Activated naive CD4-positive, alpha-beta T cell treated with anti-CD3 and anti-CD28 coated beads, Interleukin-2, amount 50 U/mL, for 24 hours (primary cell): ENCODE measurements at regions not wholly inside any gene's neighbourhood (a gene's known extent, or its start where the extent isn't known, plus 50 kb on each side); places are given as distances from the start of the nearest gene placed in this dataset.
"Not testable (repeated sequence)": the region's sequence is repeated elsewhere in the genome, so short reads cannot be mapped to it uniquely, and the experiment has no call there.

Source experiments
- H3K27ac Mint-ChIP-seq: one replicate; pipeline ENCODE4 v1.8.0; 2021; ENCODE audit warnings: mild to moderate bottlenecking, mixed read lengths
- H3K27me3 Mint-ChIP-seq: one replicate; pipeline ENCODE4 v1.8.0; 2021; ENCODE audit warnings: mixed read lengths
- H3K36me3 Mint-ChIP-seq: one replicate; pipeline ENCODE4 v1.8.0; 2021; ENCODE audit warnings: mixed read lengths
- H3K4me1 Mint-ChIP-seq: one replicate; pipeline ENCODE4 v1.8.0; 2021; ENCODE audit warnings: mixed read lengths
- H3K4me3 Mint-ChIP-seq: one replicate; pipeline ENCODE4 v1.8.0; 2021; ENCODE audit warnings: mild to moderate bottlenecking, mixed read lengths
- H3K9me3 Mint-ChIP-seq: one replicate; pipeline ENCODE4 v1.8.0; 2021; ENCODE audit warnings: mixed read lengths

- Mint-ChIP-seq H3K9me3 (no peaks in the 10 kb centered on the region), H3K27me3 (no peaks in the 10 kb centered on the region), H3K27ac (no peak overlapping the region), H3K4me3 (no peak overlapping the region), H3K4me1 (no peaks in the 10 kb centered on the region), H3K36me3 (no peaks in the 10 kb centered on the region)
Observed at GRCh38 chr2:8126783-8127182, 555.1 kb upstream of the ID2 start.

- not testable (repeated sequence) for H3K4me3 Mint-ChIP-seq, H3K4me1 Mint-ChIP-seq, H3K36me3 Mint-ChIP-seq, H3K27me3 Mint-ChIP-seq, H3K9me3 Mint-ChIP-seq, H3K27ac Mint-ChIP-seq
Observed at GRCh38 chr2:8131423-8131822, 550.4 kb upstream of the ID2 start.

DNA sequence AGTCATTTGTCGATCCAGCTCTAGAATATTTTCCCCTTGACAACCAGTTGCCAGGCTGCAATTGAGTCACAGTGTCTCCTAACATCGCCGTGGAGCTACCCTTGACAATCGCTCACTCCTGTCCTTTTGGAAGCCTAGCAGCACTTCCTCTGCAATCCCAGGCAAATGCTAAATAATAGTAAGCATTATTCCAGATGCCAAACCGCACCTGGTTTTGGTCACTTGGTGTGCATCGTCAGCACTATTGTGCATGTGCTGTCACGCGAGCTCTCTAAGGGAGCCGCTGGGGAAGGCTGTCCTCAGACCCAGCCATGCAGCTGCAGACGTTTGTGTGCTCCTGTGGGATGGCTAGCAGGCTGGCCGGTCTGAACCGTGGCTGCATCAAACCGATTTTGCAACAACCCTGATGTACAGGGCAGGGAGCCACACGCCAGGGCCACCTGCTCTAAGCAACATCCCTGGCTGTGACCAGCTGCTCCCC lies 549.5 kb upstream of the ID2 start:
- Mint-ChIP-seq H3K27me3 (no peaks in the 10 kb centered on the region), H3K9me3 (no peaks in the 10 kb centered on the region), H3K4me3 (no peak overlapping the region), H3K4me1 (no peaks in the 10 kb centered on the region), H3K36me3 (peaks cover 2% of the 10 kb centered on the region), H3K27ac (no peak overlapping the region)

GRCh38 chr2:8132879-8133278 lies 549.0 kb upstream of the ID2 start:
- Mint-ChIP-seq H3K36me3 (peaks cover 2% of the 10 kb centered on the region), H3K9me3 (no peaks in the 10 kb centered on the region), H3K4me3 (no peak overlapping the region), H3K4me1 (no peaks in the 10 kb centered on the region), H3K27ac (no peak overlapping the region), H3K27me3 (no peaks in the 10 kb centered on the region)

DNA sequence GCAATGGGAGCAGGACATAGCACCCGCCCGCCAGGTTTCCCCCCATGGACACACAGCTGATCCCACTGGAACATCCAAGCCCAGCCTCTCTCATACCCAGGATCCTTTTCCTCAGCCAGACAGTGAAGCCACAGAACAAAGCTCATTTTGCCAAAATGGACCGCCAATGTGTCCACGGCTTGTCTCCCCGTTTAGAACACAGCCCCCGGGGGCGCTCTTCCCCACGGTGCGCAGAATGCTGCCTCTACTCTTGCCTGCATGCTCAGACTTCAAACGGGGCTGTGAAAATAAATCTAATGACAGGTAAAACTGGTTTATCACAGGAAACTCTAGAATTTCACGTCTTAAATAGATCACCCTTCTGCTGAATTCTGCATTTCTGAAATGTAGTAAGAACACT lies 548.5 kb upstream of the ID2 start:
- Mint-ChIP-seq H3K4me1 (no peaks in the 10 kb centered on the region), H3K9me3 (no peaks in the 10 kb centered on the region), H3K27ac (no peak overlapping the region), H3K36me3 (peaks cover 2% of the 10 kb centered on the region), H3K4me3 (no peak overlapping the region), H3K27me3 (no peaks in the 10 kb centered on the region)

DNA sequence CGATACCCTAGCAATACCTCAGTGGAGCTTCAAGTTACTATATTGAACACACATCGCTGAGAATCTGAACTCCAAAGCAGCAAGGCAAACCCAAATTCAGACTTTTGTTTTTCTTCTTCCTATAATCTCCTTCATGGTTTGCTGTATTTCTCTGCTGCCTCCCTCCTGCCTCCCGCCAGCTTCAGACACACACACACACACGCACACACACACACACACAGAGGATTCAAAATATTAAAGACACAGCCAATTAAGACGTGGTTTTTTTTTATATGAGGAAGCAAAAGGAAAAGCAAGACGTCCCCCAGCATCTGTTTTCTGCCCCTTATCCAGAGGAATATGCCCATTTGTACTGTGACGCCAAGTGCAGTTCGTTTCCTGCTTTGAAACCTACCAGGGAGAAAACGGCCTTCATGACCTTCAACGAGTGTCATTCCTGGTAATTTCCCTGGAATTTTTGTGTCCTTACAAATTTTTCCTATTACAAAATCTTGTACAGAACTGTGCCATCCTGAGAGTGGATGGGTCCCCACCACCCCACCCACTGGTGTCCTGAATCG lies 547.9 kb upstream of the ID2 start:
- no peak overlapping the region for H3K4me3 Mint-ChIP-seq
- H3K27ac Mint-ChIP-seq = no peak overlapping the region
- H3K9me3 Mint-ChIP-seq = no peaks in the 10 kb centered on the region
- H3K27me3 Mint-ChIP-seq = no peaks in the 10 kb centered on the region
- H3K36me3 Mint-ChIP-seq = peaks cover 2% of the 10 kb centered on the region
- no peaks in the 10 kb centered on the region for H3K4me1 Mint-ChIP-seq

DNA sequence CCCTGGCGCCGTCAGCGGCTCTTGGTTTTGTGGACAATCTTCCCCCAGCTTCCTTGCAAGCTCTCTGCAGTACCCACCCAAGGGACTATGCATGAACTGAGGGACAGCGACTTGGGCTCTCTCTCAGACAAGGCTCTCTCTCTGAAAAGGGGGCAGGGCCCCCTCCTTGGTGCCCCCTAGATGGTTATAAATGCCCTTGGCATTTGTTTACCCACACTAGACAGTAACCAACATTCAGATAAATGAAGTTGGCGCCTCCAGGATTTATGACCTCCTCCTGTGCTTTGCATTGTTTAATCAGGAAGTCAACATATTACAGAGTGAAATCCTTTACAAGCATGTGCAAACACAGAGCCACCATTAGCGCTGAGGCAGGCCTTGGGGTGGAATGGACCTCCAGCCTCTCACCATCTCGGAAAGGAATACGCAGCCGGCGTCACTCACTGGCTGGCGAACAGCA lies 547.4 kb upstream of the ID2 start:
- Mint-ChIP-seq H3K4me1 (no peaks in the 10 kb centered on the region), H3K36me3 (peaks cover 2% of the 10 kb centered on the region), H3K4me3 (no peak overlapping the region), H3K27me3 (no peaks in the 10 kb centered on the region), H3K9me3 (no peaks in the 10 kb centered on the region), H3K27ac (no peak overlapping the region)

- H3K27me3 Mint-ChIP-seq = no peaks in the 10 kb centered on the region
- H3K27ac Mint-ChIP-seq = no peak overlapping the region
- H3K4me3 Mint-ChIP-seq = no peak overlapping the region
- no peaks in the 10 kb centered on the region for H3K4me1 Mint-ChIP-seq
- H3K36me3 Mint-ChIP-seq = peaks cover 2% of the 10 kb centered on the region
- H3K9me3 Mint-ChIP-seq = no peaks in the 10 kb centered on the region
Observed at GRCh38 chr2:8134985-8135682, 546.7 kb upstream of the ID2 start.

- H3K36me3 Mint-ChIP-seq = peaks cover 2% of the 10 kb centered on the region
- no peak overlapping the region for H3K4me3 Mint-ChIP-seq
- no peak overlapping the region for H3K27ac Mint-ChIP-seq
- no peaks in the 10 kb centered on the region for H3K9me3 Mint-ChIP-seq
- no peaks in the 10 kb centered on the region for H3K4me1 Mint-ChIP-seq
- H3K27me3 Mint-ChIP-seq = no peaks in the 10 kb centered on the region
Observed at GRCh38 chr2:8137801-8138200, 544.1 kb upstream of the ID2 start.

DNA sequence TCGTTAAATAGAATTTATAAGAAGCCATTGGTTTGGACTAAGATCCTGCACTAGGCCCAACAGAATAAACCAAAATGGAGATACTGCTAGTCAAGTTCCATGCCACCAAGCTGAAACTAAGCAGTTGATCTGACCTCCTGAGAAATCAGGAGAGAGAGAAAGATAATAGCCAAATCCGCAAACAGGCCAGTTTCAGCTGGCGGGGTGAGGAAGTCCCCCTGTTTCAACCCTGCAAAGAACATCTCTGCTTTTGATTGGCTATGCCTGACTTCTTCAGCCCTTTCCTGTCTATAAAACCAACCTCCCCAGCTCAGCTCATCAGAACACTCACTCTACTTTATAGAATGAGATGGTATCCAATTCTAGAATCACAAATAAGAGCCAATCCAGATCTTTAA lies 543.3 kb upstream of the ID2 start:
- Mint-ChIP-seq H3K27me3 (peaks cover 2% of the 10 kb centered on the region), H3K27ac (no peak overlapping the region), H3K4me3 (no peak overlapping the region), H3K36me3 (peaks cover 2% of the 10 kb centered on the region), H3K9me3 (no peaks in the 10 kb centered on the region), H3K4me1 (no peaks in the 10 kb centered on the region)

- H3K27ac Mint-ChIP-seq = no peak overlapping the region
- no peak overlapping the region for H3K4me3 Mint-ChIP-seq
- H3K36me3 Mint-ChIP-seq = peaks cover 2% of the 10 kb centered on the region
- H3K27me3 Mint-ChIP-seq = peaks cover 2% of the 10 kb centered on the region
- no peaks in the 10 kb centered on the region for H3K9me3 Mint-ChIP-seq
- no peaks in the 10 kb centered on the region for H3K4me1 Mint-ChIP-seq
Observed at GRCh38 chr2:8138923-8139667, 542.8 kb upstream of the ID2 start.

- Mint-ChIP-seq H3K27me3 (peaks cover 2% of the 10 kb centered on the region), H3K9me3 (no peaks in the 10 kb centered on the region), H3K4me3 (no peak overlapping the region), H3K36me3 (peaks cover 2% of the 10 kb centered on the region), H3K27ac (no peak overlapping the region), H3K4me1 (no peaks in the 10 kb centered on the region)
Observed at GRCh38 chr2:8139668-8140200, 542.1 kb upstream of the ID2 start.

GRCh38 chr2:8141079-8141707 lies 540.7 kb upstream of the ID2 start:
- no peak overlapping the region for H3K27ac Mint-ChIP-seq
- no peaks in the 10 kb centered on the region for H3K9me3 Mint-ChIP-seq
- H3K36me3 Mint-ChIP-seq = no peaks in the 10 kb centered on the region
- H3K27me3 Mint-ChIP-seq = peaks cover 2% of the 10 kb centered on the region
- H3K4me3 Mint-ChIP-seq = no peak overlapping the region
- no peaks in the 10 kb centered on the region for H3K4me1 Mint-ChIP-seq

DNA sequence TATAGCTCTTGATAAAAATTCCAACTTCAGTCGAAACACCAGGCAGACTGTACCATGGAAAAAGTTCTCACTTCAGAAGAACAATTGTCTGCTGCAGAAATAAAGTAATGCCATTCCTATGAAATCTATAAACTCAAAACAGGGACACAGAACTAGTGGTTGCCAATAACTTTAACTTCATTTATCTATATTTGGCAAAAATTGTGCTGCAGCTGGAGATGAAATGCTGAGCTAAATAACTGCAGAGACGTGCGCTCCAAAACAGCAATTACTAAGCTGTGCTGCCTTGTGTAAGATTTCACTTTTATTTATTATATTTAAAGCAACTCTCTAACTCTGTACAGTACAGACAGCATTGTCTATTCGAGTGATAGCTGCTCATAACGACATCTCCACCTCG lies 540.1 kb upstream of the ID2 start:
- Mint-ChIP-seq H3K27ac (no peak overlapping the region), H3K4me1 (no peaks in the 10 kb centered on the region), H3K27me3 (peaks cover 2% of the 10 kb centered on the region), H3K9me3 (no peaks in the 10 kb centered on the region), H3K36me3 (no peaks in the 10 kb centered on the region), H3K4me3 (no peak overlapping the region)

GRCh38 chr2:8142461-8142860 lies 539.4 kb upstream of the ID2 start:
- Mint-ChIP-seq H3K4me1 (no peaks in the 10 kb centered on the region), H3K4me3 (no peak overlapping the region), H3K9me3 (no peaks in the 10 kb centered on the region), H3K36me3 (no peaks in the 10 kb centered on the region), H3K27ac (no peak overlapping the region), H3K27me3 (peaks cover 2% of the 10 kb centered on the region)
